HPDE6-E6E7 (cell line): ENCODE measurements at regions not wholly inside any gene's neighbourhood (a gene's known extent, or its start where the extent isn't known, plus 50 kb on each side); places are given as distances from the start of the nearest gene placed in this dataset.
"Not testable (repeated sequence)": the region's sequence is repeated elsewhere in the genome, so short reads cannot be mapped to it uniquely, and the experiment has no call there.

Source experiments
- DNase-seq: peaks from one replicate; pipeline ENCODE4 v3.0.0; 2011; ENCODE audit warnings: missing footprints; ENCODE audit errors: extremely low spot score

DNA sequence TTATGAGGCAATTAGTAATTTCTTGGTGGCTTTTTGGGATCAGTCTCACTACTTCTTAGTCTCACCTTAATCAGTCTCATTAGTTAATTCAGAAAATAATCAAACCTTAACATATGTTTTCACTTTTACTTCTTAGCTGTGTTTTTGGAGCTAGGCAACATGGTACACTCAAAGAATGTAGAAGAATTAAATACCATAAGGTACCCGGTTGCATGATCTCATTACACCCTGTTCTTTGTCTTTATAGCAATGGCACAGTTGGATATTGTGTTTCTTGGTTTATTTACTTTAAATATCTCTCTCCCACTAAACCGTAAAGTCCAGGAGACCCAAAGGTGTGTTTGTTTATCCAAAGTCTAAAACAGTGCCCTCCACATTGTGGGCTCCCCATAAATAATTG, 132.3 kb downstream of the TNFSF18 start:
- no peak for DNase-seq

DNA sequence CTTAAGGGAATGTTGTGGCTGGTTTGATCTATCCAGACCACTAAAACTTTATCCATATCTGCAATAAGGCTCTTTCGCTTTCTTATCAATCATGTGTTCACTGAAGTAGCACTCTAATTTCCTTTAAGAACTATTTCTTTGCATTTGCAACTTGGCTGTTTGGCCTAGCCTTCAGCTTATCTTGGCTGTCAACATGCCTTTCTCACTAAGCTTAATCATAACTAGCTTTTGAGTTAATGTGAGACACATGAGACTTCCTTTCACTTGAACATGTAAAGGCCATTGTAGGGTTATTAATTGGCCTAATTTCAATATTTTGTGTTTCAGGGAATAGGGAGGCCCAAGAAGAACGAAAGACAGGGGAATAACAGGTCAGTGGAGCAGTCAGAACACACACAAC, 124.7 kb downstream of the TNFSF18 start:
- DNase-seq, result no peak

DNA sequence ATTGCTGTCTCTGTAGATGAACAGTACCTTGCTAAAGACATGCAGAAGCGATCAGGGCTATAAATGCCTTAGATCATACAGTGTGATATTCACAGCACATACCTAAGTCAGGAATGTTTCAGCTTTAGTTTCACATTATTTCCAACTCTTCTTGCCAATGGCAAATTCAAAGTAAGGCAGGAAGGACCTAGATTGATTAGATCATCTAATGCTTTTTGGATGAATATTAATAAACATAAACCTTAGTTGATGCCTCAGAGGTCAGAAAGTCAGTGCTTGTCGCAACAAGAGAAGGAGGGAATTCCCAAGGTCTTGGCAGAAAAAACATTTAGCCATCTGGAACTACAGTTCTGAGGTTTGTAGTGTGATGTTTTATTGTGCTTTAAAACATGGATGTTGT, 122.3 kb downstream of the TNFSF18 start:
- no peak for DNase-seq

GRCh38 chr1:172929006-172929405, 121.7 kb downstream of the TNFSF18 start:
- no peak for DNase-seq

DNA sequence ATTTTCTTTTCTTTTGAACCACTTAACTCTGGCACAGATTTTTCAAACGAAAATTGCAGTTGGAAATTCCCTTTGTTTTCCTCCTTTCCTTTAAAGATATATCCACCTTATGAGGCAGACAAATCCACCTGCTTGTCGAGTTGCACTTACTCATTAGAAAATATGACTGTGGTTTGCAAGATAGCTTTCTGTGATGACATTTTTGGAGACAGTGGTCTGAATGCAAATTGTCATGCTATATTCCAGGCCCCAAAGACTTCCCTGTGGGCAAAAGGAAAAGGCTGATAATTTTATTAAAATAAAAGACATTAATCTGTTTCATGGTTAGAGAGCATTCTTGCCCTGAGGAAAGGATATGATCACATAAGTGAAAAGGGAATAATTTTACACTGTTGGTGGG, 120.6 kb downstream of the TNFSF18 start:
- no peak for DNase-seq

GRCh38 chr1:172931340-172931739, 119.4 kb downstream of the TNFSF18 start:
- DNase-seq, result no peak

GRCh38 chr1:172931761-172932160, 119.0 kb downstream of the TNFSF18 start:
- no peak for DNase-seq

- no peak for DNase-seq
These were observed 117.8 kb downstream of the TNFSF18 start for GRCh38 chr1:172932981-172933380.

- no peak for DNase-seq
These were observed 116.4 kb downstream of the TNFSF18 start for GRCh38 chr1:172934417-172934762.

- DNase-seq, result no peak
These were observed 115.6 kb downstream of the TNFSF18 start for GRCh38 chr1:172935062-172935592.

DNA sequence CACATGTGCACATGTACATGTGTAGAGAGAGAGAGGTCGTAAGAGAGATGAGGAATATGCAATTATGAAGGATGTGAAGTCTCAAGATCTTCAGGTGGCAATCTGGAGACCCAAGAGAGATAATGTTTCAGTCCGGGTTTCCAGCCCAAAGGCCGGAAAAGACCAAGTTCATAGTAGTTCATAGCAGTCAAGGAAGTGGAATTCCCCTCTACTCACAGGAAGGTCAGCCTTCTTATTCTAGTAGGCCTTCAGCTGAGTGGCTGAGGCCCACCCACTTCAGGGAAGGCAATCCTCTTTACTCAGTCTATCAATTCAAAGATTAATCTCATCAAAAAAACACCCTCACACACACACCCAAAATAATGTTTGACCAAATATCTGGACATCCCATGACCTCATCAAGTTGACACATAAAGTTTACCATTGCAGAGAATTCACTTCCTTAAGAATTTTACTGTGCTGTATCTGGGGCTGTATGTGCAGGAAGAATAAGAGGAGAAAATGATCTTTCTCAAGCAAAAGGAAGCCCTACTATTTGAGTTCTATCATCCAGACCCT, 114.6 kb downstream of the TNFSF18 start:
- no peak for DNase-seq

- DNase-seq, result no peak
These were observed 112.1 kb downstream of the TNFSF18 start for GRCh38 chr1:172938681-172939080.

DNA sequence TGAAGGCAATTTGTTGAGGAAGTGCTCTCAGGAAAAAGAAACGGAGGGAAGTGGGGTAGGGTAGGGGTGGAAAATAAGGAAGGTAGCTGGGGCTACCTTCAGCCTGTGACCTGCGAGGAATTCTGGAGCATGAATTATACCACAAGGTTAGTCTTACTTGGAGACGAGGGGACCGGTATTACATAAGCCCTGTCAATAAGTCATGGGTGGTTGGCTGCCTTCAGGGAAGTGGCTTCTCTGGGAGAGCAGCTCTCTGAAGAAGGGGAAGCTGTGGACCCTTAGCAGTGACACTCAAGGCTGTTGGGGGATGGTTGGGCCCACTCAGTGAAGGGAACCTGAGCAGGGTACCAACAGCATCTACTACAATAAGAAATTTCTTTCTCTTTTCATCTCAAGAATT, 111.3 kb downstream of the TNFSF18 start:
- no peak for DNase-seq

GRCh38 chr1:172940174-172940855, 110.4 kb downstream of the TNFSF18 start:
- no peak for DNase-seq

DNA sequence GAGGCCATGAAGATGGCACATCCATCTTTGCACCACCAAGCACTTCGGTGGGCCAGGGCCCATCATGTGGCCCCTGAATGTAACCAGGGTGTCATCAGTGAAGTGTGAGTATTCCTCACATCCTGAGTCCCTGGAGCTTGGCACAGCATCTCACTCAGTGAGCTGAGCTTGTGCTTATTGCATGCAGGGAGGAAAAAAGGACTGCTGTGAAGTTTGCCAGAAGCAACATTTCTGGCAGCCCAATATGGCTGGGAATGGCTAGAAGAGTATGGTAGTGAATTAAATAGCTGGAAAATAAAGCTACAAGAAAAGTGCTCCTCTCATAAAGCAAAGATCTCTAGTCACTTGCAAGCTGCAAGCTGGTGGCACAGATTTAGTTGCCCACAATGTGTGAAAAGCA, 109.3 kb downstream of the TNFSF18 start:
- no peak for DNase-seq

DNA sequence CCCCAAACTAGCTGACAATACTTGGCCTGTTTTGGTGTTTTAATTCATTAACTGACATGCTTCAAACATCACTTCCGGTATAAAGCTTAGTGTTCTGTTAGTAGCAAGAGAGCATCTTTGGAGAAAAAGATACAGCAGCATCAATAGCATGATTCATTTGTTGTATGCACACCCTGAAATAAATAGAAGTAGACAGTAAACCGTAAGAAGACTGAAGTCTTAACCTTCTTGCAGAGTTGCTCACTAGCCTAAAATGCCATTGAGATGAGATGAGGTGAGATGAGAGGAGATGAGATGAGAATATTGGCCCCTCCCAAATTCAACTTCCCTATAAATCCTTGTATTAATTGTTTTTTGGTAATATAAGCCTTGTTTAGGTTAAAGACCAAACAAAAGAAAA, 108.8 kb downstream of the TNFSF18 start:
- DNase-seq, result no peak

- not testable (repeated sequence) for DNase-seq
These were observed 107.6 kb downstream of the TNFSF18 start for GRCh38 chr1:172943138-172943537.

- DNase-seq, result no peak
These were observed 105.8 kb downstream of the TNFSF18 start for GRCh38 chr1:172944931-172945330.

DNA sequence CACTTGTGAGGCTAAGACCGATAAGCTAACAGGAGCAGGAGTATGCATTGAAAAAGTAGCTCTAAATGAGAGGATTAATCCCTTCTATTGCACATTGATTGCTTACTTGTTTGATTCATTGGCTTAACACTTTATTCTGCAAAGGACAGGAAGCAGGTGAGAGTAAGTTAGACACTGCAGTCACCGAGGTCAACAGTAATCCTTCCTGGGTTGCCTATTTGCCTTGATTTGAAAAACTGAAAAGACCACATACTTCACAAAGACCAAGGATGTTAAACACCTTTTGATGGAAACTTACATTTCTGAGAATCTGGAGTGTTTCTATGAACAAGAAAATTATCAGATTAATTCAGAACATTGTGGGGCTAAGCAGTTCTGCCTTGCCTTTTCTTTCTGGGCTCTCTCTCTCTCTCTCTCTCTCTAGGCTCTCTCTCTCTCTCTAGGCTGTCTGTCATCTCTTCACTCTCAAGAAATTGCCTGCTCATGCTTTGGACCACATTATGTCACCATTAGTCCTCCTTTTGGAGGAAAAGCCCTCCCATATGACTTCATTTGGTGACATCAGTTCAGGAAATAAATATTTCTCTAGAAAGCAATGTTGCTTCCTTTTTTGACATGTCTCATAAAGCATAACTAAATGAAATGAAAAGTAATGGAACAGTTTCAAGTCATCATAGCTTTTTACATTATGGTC, 103.8 kb downstream of the TNFSF18 start:
- DNase-seq, result no peak

GRCh38 chr1:172948457-172948856, 102.3 kb downstream of the TNFSF18 start:
- DNase-seq, result peak; percentile 52

DNA sequence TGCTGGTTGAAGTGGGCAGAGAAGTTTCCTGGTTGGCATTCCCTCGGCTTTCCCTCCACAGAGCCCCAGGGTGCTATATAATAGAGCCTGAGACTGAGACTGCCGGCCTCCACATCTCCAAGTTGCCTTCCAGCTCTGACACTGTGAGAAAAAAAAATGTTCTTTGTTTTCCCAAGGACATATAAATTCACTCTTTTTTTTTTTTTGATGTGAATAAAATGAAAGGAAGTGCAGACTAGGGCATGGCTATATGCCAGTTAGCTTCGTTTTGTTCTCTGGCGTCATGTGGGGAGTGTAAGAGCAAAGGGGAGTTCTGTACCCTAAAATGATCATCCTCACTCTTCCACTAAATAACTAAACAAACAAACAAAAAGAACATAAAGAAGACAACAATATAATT, 101.6 kb downstream of the TNFSF18 start:
- DNase-seq, result no peak

DNA sequence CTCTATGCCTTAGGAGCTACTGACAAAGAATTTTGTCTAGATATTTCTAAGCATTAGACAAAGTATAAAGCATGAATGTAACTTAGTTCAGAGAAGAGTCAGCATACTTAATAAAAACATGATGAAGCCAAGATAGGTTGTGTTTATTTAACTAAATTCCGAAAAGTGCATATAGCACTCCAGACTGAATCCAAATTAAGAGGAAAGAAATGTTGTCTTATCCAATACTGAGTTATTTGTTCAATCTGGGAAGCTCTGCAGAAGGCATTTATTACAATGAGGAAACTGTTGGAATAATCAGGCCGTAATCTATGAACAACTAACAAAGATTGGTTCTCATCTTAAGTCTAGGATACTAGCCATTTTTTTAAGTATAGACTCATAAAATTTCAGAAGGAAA, 100.2 kb downstream of the TNFSF18 start:
- no peak for DNase-seq

GRCh38 chr1:172951730-172952365, 98.9 kb downstream of the TNFSF18 start:
- DNase-seq, result peak; percentile 60
